NCI-H2171 (cell line): ENCODE measurements at regions not wholly inside any gene's neighbourhood (a gene's known extent, or its start where the extent isn't known, plus 50 kb on each side); places are given as distances from the start of the nearest gene placed in this dataset.
"Not testable (repeated sequence)": the region's sequence is repeated elsewhere in the genome, so short reads cannot be mapped to it uniquely, and the experiment has no call there.

Experiments used
- DNase-seq: peaks from one replicate; lab custom pipeline; 2025; lab: John Stamatoyannopoulos, UW

- no peak for DNase-seq
These were observed 51.9 kb upstream of the LRRK2 start for GRCh38 chr12:40172879-40173278.

GRCh38 chr12:40171501-40171900 is 53.3 kb upstream of the LRRK2 start:
- no peak for DNase-seq

- DNase-seq = no peak
These were observed 53.7 kb upstream of the LRRK2 start for GRCh38 chr12:40171066-40171465.

GRCh38 chr12:40170593-40170992 is 54.2 kb upstream of the LRRK2 start:
- DNase-seq = peak; percentile 78

GRCh38 chr12:40168868-40169267 is 55.9 kb upstream of the LRRK2 start:
- DNase-seq = no peak

- not testable (repeated sequence) for DNase-seq
These were observed 56.4 kb upstream of the LRRK2 start for GRCh38 chr12:40168419-40168818.

- no peak for DNase-seq
These were observed 56.8 kb upstream of the LRRK2 start for GRCh38 chr12:40168001-40168400.

- no peak for DNase-seq
These were observed 59.3 kb upstream of the SLC2A13 start for GRCh38 chr12:40165179-40165578.

- no peak for DNase-seq
These were observed 58.2 kb upstream of the SLC2A13 start for GRCh38 chr12:40164034-40164433.

GRCh38 chr12:40162033-40162432 is 56.2 kb upstream of the SLC2A13 start:
- no peak for DNase-seq

GRCh38 chr12:40158592-40159111 is 52.8 kb upstream of the SLC2A13 start:
- DNase-seq = peak; percentile 89

- DNase-seq = no peak
These were observed 51.5 kb upstream of the SLC2A13 start for GRCh38 chr12:40157336-40157735.

GRCh38 chr12:40156021-40156764 is 50.3 kb upstream of the SLC2A13 start:
- peak; percentile 85 for DNase-seq
